ENCODE measurements at regions not wholly inside any gene's neighbourhood (a gene's known extent, or its start where the extent isn't known, plus 50 kb on each side); places are given as distances from the start of the nearest gene placed in this dataset.

- no peak overlapping the region for H3K4me3 ChIP-seq (ENCODE audit: control insufficient read depth, low read depth, low read length)
- no peak for DNase-seq (ENCODE audit: low read depth)
- no peak for TF ChIP-seq CTCF (IDR thresholded peaks at IDR 0.05; ENCODE audit: control insufficient read depth, insufficient read depth, low read depth, low read length, missing control alignments)
Observed at GRCh38 chr9:10729213-10729612, 116.4 kb upstream of the PTPRD start.

GRCh38 chr9:10744669-10745068 is 131.9 kb upstream of the PTPRD start:
- no peak for TF ChIP-seq CTCF (IDR thresholded peaks at IDR 0.05; ENCODE audit: control insufficient read depth, insufficient read depth, low read depth, low read length, missing control alignments)
- DNase-seq (ENCODE audit: low read depth): no peak
- H3K4me3 ChIP-seq (ENCODE audit: control insufficient read depth, low read depth, low read length): no peak overlapping the region

GRCh38 chr9:10753474-10753873 is 140.7 kb upstream of the PTPRD start:
- no peak for DNase-seq (ENCODE audit: low read depth)
- TF ChIP-seq CTCF (IDR thresholded peaks at IDR 0.05; ENCODE audit: control insufficient read depth, insufficient read depth, low read depth, low read length, missing control alignments): no peak

GRCh38 chr9:10764481-10764880 is 151.7 kb upstream of the PTPRD start:
- no peak for TF ChIP-seq CTCF (IDR thresholded peaks at IDR 0.05; ENCODE audit: control insufficient read depth, insufficient read depth, low read depth, low read length, missing control alignments)
- DNase-seq (ENCODE audit: low read depth): no peak
- H3K4me3 ChIP-seq (ENCODE audit: control insufficient read depth, low read depth, low read length): no peak overlapping the region

More at GRCh38 chr9:10753474-10753873, 140.7 kb upstream of the PTPRD start:
- H3K4me3 ChIP-seq (ENCODE audit: control insufficient read depth, low read depth, low read length): no peak overlapping the region

GRCh38 chr9:10773136-10773535 is 160.3 kb upstream of the PTPRD start:
- DNase-seq (ENCODE audit: low read depth): no peak
- H3K4me3 ChIP-seq (ENCODE audit: control insufficient read depth, low read depth, low read length): no peak overlapping the region
- TF ChIP-seq CTCF (IDR thresholded peaks at IDR 0.05; ENCODE audit: control insufficient read depth, insufficient read depth, low read depth, low read length, missing control alignments): no peak

- no peak overlapping the region for H3K4me3 ChIP-seq (ENCODE audit: control insufficient read depth, low read depth, low read length)
- TF ChIP-seq CTCF (IDR thresholded peaks at IDR 0.05; ENCODE audit: control insufficient read depth, insufficient read depth, low read depth, low read length, missing control alignments): no peak
- no peak for DNase-seq (ENCODE audit: low read depth)
Observed at GRCh38 chr9:10774051-10774450, 161.2 kb upstream of the PTPRD start.

GRCh38 chr9:10785255-10785654 is 172.5 kb upstream of the PTPRD start:
- DNase-seq (ENCODE audit: low read depth): no peak
- no peak for TF ChIP-seq CTCF (IDR thresholded peaks at IDR 0.05; ENCODE audit: control insufficient read depth, insufficient read depth, low read depth, low read length, missing control alignments)
- H3K4me3 ChIP-seq (ENCODE audit: control insufficient read depth, low read depth, low read length): no peak overlapping the region
